Smooth muscle cell (in vitro differentiated cells): ENCODE measurements at regions not wholly inside any gene's neighbourhood (a gene's known extent, or its start where the extent isn't known, plus 50 kb on each side); places are given as distances from the start of the nearest gene placed in this dataset.

Experiments used
- DNase-seq: peaks from one replicate; lab custom pipeline; 2025; ENCODE audit not compliant: unreplicated experiment; lab: John Stamatoyannopoulos, UW
- H2AFZ ChIP-seq: fragments of 200-600 bp; sonication (generic); 2 replicates; pipeline ENCODE4 v1.6.0; 2016; ENCODE audit warnings: antibody characterized with exemption, low read depth, mild to moderate bottlenecking
- H3F3A ChIP-seq: fragments of 200-600 bp; sonication (generic); 2 replicates; pipeline ENCODE4 v1.6.0; 2017; ENCODE audit warnings: antibody characterized with exemption, low read depth
- H3K27ac ChIP-seq: fragments of 200-600 bp; sonication (generic); 2 replicates; pipeline ENCODE4 v1.5.1; 2016; ENCODE audit warnings: low read depth, mild to moderate bottlenecking
- H3K27me3 ChIP-seq: fragments of 200-600 bp; sonication (generic); 2 replicates; pipeline ENCODE4 v1.6.1; 2016; ENCODE audit warnings: low read depth, mild to moderate bottlenecking
- H3K36me3 ChIP-seq: fragments of 200-600 bp; sonication (generic); 2 replicates; pipeline ENCODE4 v1.5.1; 2016; ENCODE audit warnings: low read depth
- H3K4me1 ChIP-seq: fragments of 200-600 bp; sonication (generic); 2 replicates; pipeline ENCODE4 v1.5.1; 2016; ENCODE audit warnings: low read depth
- H3K4me2 ChIP-seq: fragments of 200-600 bp; sonication (generic); 2 replicates; pipeline ENCODE4 v1.6.0; 2016; ENCODE audit warnings: mild to moderate bottlenecking
- H3K4me3 ChIP-seq: fragments of 200-600 bp; sonication (generic); 2 replicates; pipeline ENCODE4 v1.5.1; 2016; ENCODE audit warnings: mild to moderate bottlenecking
- H3K79me2 ChIP-seq: fragments of 200-600 bp; sonication (generic); 2 replicates; pipeline ENCODE4 v1.6.0; 2016; ENCODE audit warnings: low read depth, mild to moderate bottlenecking
- H3K9ac ChIP-seq: fragments of 200-600 bp; sonication (generic); 2 replicates; pipeline ENCODE4 v1.6.0; 2016; ENCODE audit warnings: low read depth
- H3K9me3 ChIP-seq: fragments of 200-600 bp; sonication (generic); replicated peaks from 2 replicates; pipeline ENCODE4 v1.5.1; 2016; ENCODE audit warnings: low read depth
- H4K20me1 ChIP-seq: fragments of 200-600 bp; sonication (generic); 2 replicates; pipeline ENCODE4 v1.6.0; 2016; ENCODE audit warnings: low read depth
- WGBS: methylation state at CpG from one replicate; pipeline ENCODE4 v1.1.7; 2016; ENCODE audit warnings: low lambda C conversion rate; 5-methylcytosine and 5-hydroxymethylcytosine counted together
- TF ChIP-seq, protein P1 (sequence below): fragments of 200-600 bp; sonication (generic); IDR thresholded peaks from 2 replicates; pipeline ENCODE4 v1.5.1; 2017; ENCODE audit warnings: borderline replicate concordance, mild to moderate bottlenecking, antibody characterized with exemption; ENCODE audit not compliant: insufficient read depth, poor library complexity, severe bottlenecking

DNA sequence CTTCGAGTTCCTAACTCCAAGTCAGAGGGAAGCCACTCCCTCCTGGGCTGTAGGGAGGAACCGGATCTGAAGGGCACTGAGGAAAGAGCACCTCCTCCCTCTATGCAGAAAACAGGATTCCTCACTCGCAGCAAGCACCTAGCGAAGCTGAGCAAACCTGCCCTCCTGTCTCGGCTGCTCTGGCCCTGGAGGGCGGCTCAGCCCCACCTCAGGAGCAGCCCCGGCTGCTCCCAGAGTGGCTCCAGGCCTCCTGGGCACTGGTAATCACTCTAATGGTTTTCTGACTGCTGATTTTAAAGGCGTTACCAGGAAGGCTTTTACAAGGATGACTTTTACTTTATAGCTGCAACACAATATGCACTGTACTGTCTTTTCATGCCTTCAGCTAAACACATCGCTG is 312.5 kb downstream of the TEX29 start:
- Histone ChIP-seq H3K36me3 (no peaks in the 10 kb centered on the region), H3K27ac (no peak overlapping the region), H3F3A (no peaks in the 10 kb centered on the region), H2AFZ (peak overlapping the region; percentile 56), H3K79me2 (no peaks in the 10 kb centered on the region), H3K4me1 (no peaks in the 10 kb centered on the region), H4K20me1 (no peaks in the 10 kb centered on the region), H3K4me2 (peak overlapping the region; percentile 65), H3K27me3 (peaks cover 12% of the 10 kb centered on the region), H3K4me3 (no peak overlapping the region), H3K9me3 (no peaks in the 10 kb centered on the region), H3K9ac (no peak overlapping the region)
- WGBS, result 14% methylated on average over 9 of the region's 9 CpGs
- TF ChIP-seq, protein P1, sequence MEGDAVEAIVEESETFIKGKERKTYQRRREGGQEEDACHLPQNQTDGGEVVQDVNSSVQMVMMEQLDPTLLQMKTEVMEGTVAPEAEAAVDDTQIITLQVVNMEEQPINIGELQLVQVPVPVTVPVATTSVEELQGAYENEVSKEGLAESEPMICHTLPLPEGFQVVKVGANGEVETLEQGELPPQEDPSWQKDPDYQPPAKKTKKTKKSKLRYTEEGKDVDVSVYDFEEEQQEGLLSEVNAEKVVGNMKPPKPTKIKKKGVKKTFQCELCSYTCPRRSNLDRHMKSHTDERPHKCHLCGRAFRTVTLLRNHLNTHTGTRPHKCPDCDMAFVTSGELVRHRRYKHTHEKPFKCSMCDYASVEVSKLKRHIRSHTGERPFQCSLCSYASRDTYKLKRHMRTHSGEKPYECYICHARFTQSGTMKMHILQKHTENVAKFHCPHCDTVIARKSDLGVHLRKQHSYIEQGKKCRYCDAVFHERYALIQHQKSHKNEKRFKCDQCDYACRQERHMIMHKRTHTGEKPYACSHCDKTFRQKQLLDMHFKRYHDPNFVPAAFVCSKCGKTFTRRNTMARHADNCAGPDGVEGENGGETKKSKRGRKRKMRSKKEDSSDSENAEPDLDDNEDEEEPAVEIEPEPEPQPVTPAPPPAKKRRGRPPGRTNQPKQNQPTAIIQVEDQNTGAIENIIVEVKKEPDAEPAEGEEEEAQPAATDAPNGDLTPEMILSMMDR, result no peak
- no peak for DNase-seq

DNA sequence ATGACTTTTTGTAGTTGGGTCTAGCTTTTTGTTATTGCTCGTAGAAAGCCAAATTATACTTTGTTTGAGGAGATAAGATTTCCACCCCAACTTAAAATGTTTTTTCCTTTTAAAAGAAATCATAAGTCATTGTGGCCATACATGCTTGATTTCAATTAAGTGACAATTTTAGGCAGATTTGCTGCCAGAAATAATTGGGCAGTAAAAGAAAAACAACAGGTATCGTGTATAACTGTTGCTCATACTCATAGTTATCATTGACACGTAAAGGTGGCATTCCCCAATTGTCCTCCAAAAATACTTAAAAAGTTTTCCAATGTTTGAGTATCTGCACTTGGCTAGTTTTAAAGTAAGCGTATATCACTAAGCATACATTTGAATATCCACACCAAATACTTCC is 313.0 kb downstream of the TEX29 start:
- 89% methylated on average over 4 of the region's 4 CpGs for WGBS
- TF ChIP-seq, protein P1, result no peak
- Histone ChIP-seq H3K36me3 (no peaks in the 10 kb centered on the region), H3K4me1 (no peaks in the 10 kb centered on the region), H3F3A (no peaks in the 10 kb centered on the region), H3K79me2 (no peaks in the 10 kb centered on the region), H3K9me3 (no peaks in the 10 kb centered on the region), H3K27ac (no peak overlapping the region), H2AFZ (peak overlapping the region; percentile 56), H3K4me3 (no peak overlapping the region), H3K9ac (no peak overlapping the region), H4K20me1 (no peaks in the 10 kb centered on the region), H3K4me2 (no peak overlapping the region), H3K27me3 (peaks cover 8% of the 10 kb centered on the region)
- DNase-seq, result no peak

DNA sequence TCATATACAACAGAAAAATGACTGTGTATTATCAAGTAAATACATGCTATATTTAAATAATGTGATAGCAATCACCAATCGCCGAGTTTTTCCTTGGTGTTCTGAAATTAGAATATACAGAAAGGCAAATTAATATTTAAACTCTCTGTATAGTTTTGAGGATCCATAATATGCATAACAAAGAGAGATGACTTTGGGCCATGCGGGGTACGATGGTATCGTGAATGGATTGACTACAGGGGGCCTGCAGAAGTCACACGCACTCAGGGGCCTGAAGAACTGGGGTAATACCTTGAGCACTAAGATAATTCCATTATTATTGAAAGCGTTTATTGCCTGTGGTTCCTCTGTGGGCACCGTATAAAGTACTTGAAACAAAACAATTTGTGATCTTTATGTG is 314.0 kb downstream of the TEX29 start:
- Histone ChIP-seq H3K79me2 (no peaks in the 10 kb centered on the region), H3K9ac (no peak overlapping the region), H3K36me3 (no peaks in the 10 kb centered on the region), H2AFZ (no peak overlapping the region), H3K9me3 (no peaks in the 10 kb centered on the region), H3K27ac (no peak overlapping the region), H3F3A (no peaks in the 10 kb centered on the region), H3K4me2 (no peak overlapping the region), H3K4me1 (no peaks in the 10 kb centered on the region), H4K20me1 (no peaks in the 10 kb centered on the region), H3K27me3 (peaks cover 6% of the 10 kb centered on the region), H3K4me3 (no peak overlapping the region)
- WGBS, result 62% methylated on average over 8 of the region's 8 CpGs
- TF ChIP-seq, protein P1, result no peak
- no peak for DNase-seq

DNA sequence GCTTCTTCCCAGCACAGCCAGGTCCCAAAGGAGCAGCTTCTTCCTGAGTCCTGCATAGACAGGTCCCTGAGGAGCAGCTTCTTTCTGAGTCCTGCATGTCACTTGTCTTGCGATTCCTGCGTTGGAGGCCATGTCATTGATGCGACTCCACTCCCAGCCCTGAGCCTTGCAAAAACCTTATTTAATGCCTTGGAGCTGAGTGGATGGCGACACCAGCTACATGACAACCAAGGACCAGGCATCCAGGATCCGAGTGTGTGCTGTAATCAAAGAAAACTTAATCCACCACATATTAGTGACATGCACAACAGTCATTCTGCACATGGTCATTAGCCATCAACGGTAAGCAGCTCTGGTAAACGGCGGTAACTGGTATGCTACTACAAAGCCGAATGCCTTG is 315.8 kb downstream of the TEX29 start:
- Histone ChIP-seq H2AFZ (no peak overlapping the region), H3K27ac (no peak overlapping the region), H3K36me3 (no peaks in the 10 kb centered on the region), H3F3A (no peaks in the 10 kb centered on the region), H3K4me3 (no peak overlapping the region), H3K4me2 (no peak overlapping the region), H3K4me1 (no peaks in the 10 kb centered on the region), H3K79me2 (no peaks in the 10 kb centered on the region), H3K27me3 (peaks cover 6% of the 10 kb centered on the region), H3K9me3 (no peaks in the 10 kb centered on the region), H4K20me1 (no peaks in the 10 kb centered on the region), H3K9ac (no peak overlapping the region)
- DNase-seq, result no peak
- 94% methylated on average over 9 of the region's 9 CpGs for WGBS
- TF ChIP-seq, protein P1, result no peak
